ENCODE measurements at regions not wholly inside any gene's neighbourhood (a gene's known extent, or its start where the extent isn't known, plus 50 kb on each side); places are given as distances from the start of the nearest gene placed in this dataset.

GRCh38 chr3:130576375-130577266, 59.6 kb downstream of the COL6A6 start:
- ATAC-seq: no peak
- TF ChIP-seq ISL1 (CRISPR knock-in tag; IDR thresholded peaks at IDR 0.05) (peak; percentile 57), ZNF565 (CRISPR knock-in tag; conservative IDR thresholded peaks at IDR 0.05; ENCODE audit: low read depth) (no peak), PPARA (CRISPR knock-in tag; IDR thresholded peaks at IDR 0.05; ENCODE audit: borderline replicate concordance) (no peak), RARB (CRISPR knock-in tag; IDR thresholded peaks at IDR 0.05) (no peak), CSRNP3 (CRISPR knock-in tag; IDR thresholded peaks at IDR 0.05) (no peak), ZNF70 (CRISPR knock-in tag; IDR thresholded peaks at IDR 0.05) (peak; percentile 66; the same call in 1 of the 2 replicates), ESRRG (CRISPR knock-in tag; IDR thresholded peaks at IDR 0.05) (no peak), OSR1 (CRISPR knock-in tag; IDR thresholded peaks at IDR 0.05) (no peak)

- TF ChIP-seq CSRNP3 (CRISPR knock-in tag; IDR thresholded peaks at IDR 0.05): no peak
- TF ChIP-seq ZNF565 (CRISPR knock-in tag; conservative IDR thresholded peaks at IDR 0.05; ENCODE audit: low read depth): no peak
- no peak for TF ChIP-seq TSHZ2 (CRISPR knock-in tag; IDR thresholded peaks at IDR 0.05)
- no peak for TF ChIP-seq PATZ1 (CRISPR knock-in tag; IDR thresholded peaks at IDR 0.05; ENCODE audit: borderline replicate concordance)
- no peak for TF ChIP-seq ISL1 (CRISPR knock-in tag; IDR thresholded peaks at IDR 0.05)
- TF ChIP-seq TOX (CRISPR knock-in tag; IDR thresholded peaks at IDR 0.05; ENCODE audit: borderline replicate concordance): no peak
- no peak for TF ChIP-seq ZNF70 (CRISPR knock-in tag; IDR thresholded peaks at IDR 0.05)
- no peak for TF ChIP-seq CREB5 (CRISPR knock-in tag; IDR thresholded peaks at IDR 0.05; ENCODE audit: low read depth)
- no peak for TF ChIP-seq RARB (CRISPR knock-in tag; IDR thresholded peaks at IDR 0.05)
- no peak for TF ChIP-seq GLIS3 (CRISPR knock-in tag; IDR thresholded peaks at IDR 0.05)
- no peak for TF ChIP-seq BACH2 (CRISPR knock-in tag; IDR thresholded peaks at IDR 0.05; ENCODE audit: borderline replicate concordance)
- no peak for TF ChIP-seq POU6F1 (CRISPR knock-in tag; IDR thresholded peaks at IDR 0.05; ENCODE audit: borderline replicate concordance, low read depth)
- no peak for TF ChIP-seq CSDC2 (CRISPR knock-in tag; IDR thresholded peaks at IDR 0.05)
- no peak for TF ChIP-seq OSR1 (CRISPR knock-in tag; IDR thresholded peaks at IDR 0.05)
- no peak for TF ChIP-seq TCF4 (CRISPR knock-in tag; IDR thresholded peaks at IDR 0.05; ENCODE audit: borderline replicate concordance)
- no peak for TF ChIP-seq ZFP30 (CRISPR knock-in tag; IDR thresholded peaks at IDR 0.05)
- no peak for ATAC-seq
Measured at GRCh38 chr3:130582457-130583153, 65.6 kb downstream of the COL6A6 start.
